PC-9 (cell line): ENCODE measurements at regions not wholly inside any gene's neighbourhood (a gene's known extent, or its start where the extent isn't known, plus 50 kb on each side); places are given as distances from the start of the nearest gene placed in this dataset.

Experiments used
- BruUV-seq: library from RNA; stranded (reverse); fragments of 400-500 nt; replicated peaks from 2 replicates; lab custom pipeline; 2021; lab: Mats Ljungman, UMichigan
- CTCF ChIA-PET: fragments of 300-600 bp; sonication (Branson Sonifier 250); formaldehyde crosslinking; loops from one replicate; lab custom pipeline; 2022; ENCODE audit warnings: antibody characterized with exemption; lab: Charles Lee
- POLR2A ChIA-PET: fragments of 300-600 bp; sonication (Branson Sonifier 250); formaldehyde crosslinking; loops from one replicate; lab custom pipeline; 2022; ENCODE audit warnings: antibody characterized with exemption; ENCODE audit not compliant: unreplicated experiment; lab: Charles Lee
- DNase-seq, 2 experiments: peaks; one replicate each; pipeline versions ENCODE4 v3.0.0 to v3.0.0-alpha.2; 2015 to 2022; ENCODE audit warnings: mixed read lengths in 1 of 2
- H2AFZ ChIP-seq: fragments of 200-600 bp; sonication (generic); 2 replicates; pipeline ENCODE4 v1.8.1; 2017; ENCODE audit warnings: antibody characterized with exemption
- H3F3A ChIP-seq: fragments of 200-600 bp; sonication (generic); 2 replicates; pipeline ENCODE4 v1.8.1; 2017; ENCODE audit warnings: antibody characterized with exemption, mild to moderate bottlenecking, low read depth; ENCODE audit not compliant: insufficient read depth
- H3K27ac ChIP-seq: fragments of 200-600 bp; sonication (generic); 2 replicates; pipeline ENCODE4 v1.6.1; 2016; ENCODE audit warnings: mixed run types
- H3K27me3 ChIP-seq: fragments of 200-600 bp; sonication (generic); 2 replicates; pipeline ENCODE4 v1.6.1; 2016; ENCODE audit warnings: low read depth, mixed run types; ENCODE audit not compliant: insufficient read depth
- H3K36me3 ChIP-seq: fragments of 200-600 bp; sonication (generic); 2 replicates; pipeline ENCODE4 v1.6.1; 2016; ENCODE audit warnings: low read depth, mixed run types
- H3K4me1 ChIP-seq: fragments of 200-600 bp; sonication (generic); replicated peaks from 2 replicates; pipeline ENCODE4 v1.6.1; 2016; ENCODE audit warnings: mixed run types; ENCODE audit not compliant: insufficient read depth
- H3K4me2 ChIP-seq: fragments of 200-600 bp; sonication (generic); 2 replicates; pipeline ENCODE4 v1.6.1; 2017; ENCODE audit warnings: mixed run types
- H3K4me3 ChIP-seq: fragments of 200-600 bp; sonication (generic); 2 replicates; pipeline ENCODE4 v1.6.1; 2016; ENCODE audit warnings: mixed run types
- H3K79me2 ChIP-seq: fragments of 200-600 bp; sonication (generic); 2 replicates; pipeline ENCODE4 v1.6.1; 2017; ENCODE audit warnings: low read depth, mixed run types
- H3K9me2 ChIP-seq: fragments of 200-600 bp; sonication (generic); 2 replicates; pipeline ENCODE4 v1.8.1; 2017; ENCODE audit warnings: mild to moderate bottlenecking; ENCODE audit not compliant: insufficient read depth
- H3K9me3 ChIP-seq: fragments of 200-600 bp; sonication (generic); 2 replicates; pipeline ENCODE4 v1.8.1; 2016; ENCODE audit warnings: low read depth; ENCODE audit not compliant: insufficient read depth
- H4K20me1 ChIP-seq: fragments of 200-600 bp; sonication (generic); 2 replicates; pipeline ENCODE4 v1.8.1; 2017; ENCODE audit not compliant: insufficient read depth
- EZH2 ChIP-seq: fragments of 200-600 bp; sonication (generic); IDR thresholded peaks from 2 replicates; pipeline ENCODE4 v1.8.0; 2017; ENCODE audit warnings: antibody characterized with exemption, low read depth
- intact Hi-C: fragments of 100-400 bp; cut with micrococcal nuclease; formaldehyde crosslinking; loops from one replicate; pipeline ENCODE4 v1.10.0; 2022; ENCODE audit not compliant: unreplicated experiment
- TF ChIP-seq, protein P1 (sequence below): fragments of 200-600 bp; sonication (generic); conservative IDR thresholded peaks from 2 replicates; pipeline ENCODE4 v1.6.1; 2017; ENCODE audit warnings: mixed run types, antibody characterized with exemption, mild to moderate bottlenecking, moderate library complexity

DNA sequence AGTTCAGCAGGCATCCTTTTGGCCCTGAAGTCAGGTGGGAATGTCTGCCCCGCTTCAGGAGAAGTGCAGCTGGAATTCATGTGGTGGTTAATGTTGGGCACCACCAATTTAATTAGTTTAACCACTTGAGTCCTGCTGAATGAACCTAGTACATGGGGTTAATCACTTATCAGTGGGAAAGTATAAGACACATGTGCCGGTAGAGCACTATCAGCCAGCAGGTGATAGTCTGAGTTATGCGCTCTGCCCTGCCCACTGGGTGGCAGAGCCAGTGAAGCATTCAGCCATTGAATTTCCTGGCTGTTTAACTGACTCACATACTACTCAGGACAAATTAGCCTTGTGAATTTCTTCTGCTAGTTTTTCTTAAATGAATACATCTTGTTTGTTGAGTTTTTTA is 789.7 kb upstream of the PRR20A start:
- BruUV-seq = no TSS peak
- H3K4me3 ChIP-seq = no peak overlapping the region
- H3K27ac ChIP-seq = no peak overlapping the region
- H3K79me2 ChIP-seq = no peaks in the 10 kb centered on the region
- no peak overlapping the region for H3K4me2 ChIP-seq
- ChIA-PET POLR2A (no interaction called here), CTCF (no interaction called here)
- H3K36me3 ChIP-seq = no peaks in the 10 kb centered on the region
- no peaks in the 10 kb centered on the region for H3K4me1 ChIP-seq
- H2AFZ ChIP-seq = no peak overlapping the region
- no peaks in the 10 kb centered on the region for H3K9me3 ChIP-seq
- H4K20me1 ChIP-seq = no peaks in the 10 kb centered on the region
- intact Hi-C loops = no loop called here
- no peaks in the 10 kb centered on the region for H3F3A ChIP-seq
- no peak for DNase-seq
- H3K9me2 ChIP-seq = no peaks in the 10 kb centered on the region
- no peaks in the 10 kb centered on the region for H3K27me3 ChIP-seq
- TF ChIP-seq EZH2 = no peak
- TF ChIP-seq, protein P1, sequence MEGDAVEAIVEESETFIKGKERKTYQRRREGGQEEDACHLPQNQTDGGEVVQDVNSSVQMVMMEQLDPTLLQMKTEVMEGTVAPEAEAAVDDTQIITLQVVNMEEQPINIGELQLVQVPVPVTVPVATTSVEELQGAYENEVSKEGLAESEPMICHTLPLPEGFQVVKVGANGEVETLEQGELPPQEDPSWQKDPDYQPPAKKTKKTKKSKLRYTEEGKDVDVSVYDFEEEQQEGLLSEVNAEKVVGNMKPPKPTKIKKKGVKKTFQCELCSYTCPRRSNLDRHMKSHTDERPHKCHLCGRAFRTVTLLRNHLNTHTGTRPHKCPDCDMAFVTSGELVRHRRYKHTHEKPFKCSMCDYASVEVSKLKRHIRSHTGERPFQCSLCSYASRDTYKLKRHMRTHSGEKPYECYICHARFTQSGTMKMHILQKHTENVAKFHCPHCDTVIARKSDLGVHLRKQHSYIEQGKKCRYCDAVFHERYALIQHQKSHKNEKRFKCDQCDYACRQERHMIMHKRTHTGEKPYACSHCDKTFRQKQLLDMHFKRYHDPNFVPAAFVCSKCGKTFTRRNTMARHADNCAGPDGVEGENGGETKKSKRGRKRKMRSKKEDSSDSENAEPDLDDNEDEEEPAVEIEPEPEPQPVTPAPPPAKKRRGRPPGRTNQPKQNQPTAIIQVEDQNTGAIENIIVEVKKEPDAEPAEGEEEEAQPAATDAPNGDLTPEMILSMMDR = no peak

DNA sequence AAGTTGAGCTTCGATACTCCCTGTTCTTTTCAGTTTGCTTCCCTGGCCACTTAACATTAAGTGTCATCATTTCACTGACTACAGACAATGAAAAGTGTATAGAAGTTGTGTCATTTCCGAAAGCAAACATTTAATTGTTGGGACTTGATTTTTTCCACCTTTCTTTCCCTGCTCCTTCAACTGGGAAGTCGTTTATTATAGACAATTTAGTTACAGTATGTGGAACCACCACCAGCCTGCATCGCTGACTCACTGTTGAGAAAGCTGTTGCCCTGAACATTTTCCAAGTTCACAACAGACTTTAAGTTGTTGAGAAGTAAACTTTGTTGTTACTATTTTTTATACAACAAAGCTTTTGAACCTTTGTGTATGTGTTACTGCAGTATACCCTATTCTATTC is 788.4 kb upstream of the PRR20A start:
- H3K79me2 ChIP-seq = no peaks in the 10 kb centered on the region
- TF ChIP-seq, protein P1 = no peak
- TF ChIP-seq EZH2 = no peak
- no peak for DNase-seq
- no peak overlapping the region for H3K4me3 ChIP-seq
- no peaks in the 10 kb centered on the region for H4K20me1 ChIP-seq
- no peak overlapping the region for H3K27ac ChIP-seq
- no peaks in the 10 kb centered on the region for H3K4me1 ChIP-seq
- no peaks in the 10 kb centered on the region for H3K9me3 ChIP-seq
- BruUV-seq = no TSS peak
- H3K27me3 ChIP-seq = no peaks in the 10 kb centered on the region
- ChIA-PET CTCF (no interaction called here), POLR2A (no interaction called here)
- H3K9me2 ChIP-seq = no peaks in the 10 kb centered on the region
- intact Hi-C loops = no loop called here
- no peaks in the 10 kb centered on the region for H3F3A ChIP-seq
- 0 out of 2 replicates have a peak overlapping the region, but pooled peaks have one; percentile 33 for H2AFZ ChIP-seq
- H3K4me2 ChIP-seq = no peak overlapping the region
- H3K36me3 ChIP-seq = no peaks in the 10 kb centered on the region

DNA sequence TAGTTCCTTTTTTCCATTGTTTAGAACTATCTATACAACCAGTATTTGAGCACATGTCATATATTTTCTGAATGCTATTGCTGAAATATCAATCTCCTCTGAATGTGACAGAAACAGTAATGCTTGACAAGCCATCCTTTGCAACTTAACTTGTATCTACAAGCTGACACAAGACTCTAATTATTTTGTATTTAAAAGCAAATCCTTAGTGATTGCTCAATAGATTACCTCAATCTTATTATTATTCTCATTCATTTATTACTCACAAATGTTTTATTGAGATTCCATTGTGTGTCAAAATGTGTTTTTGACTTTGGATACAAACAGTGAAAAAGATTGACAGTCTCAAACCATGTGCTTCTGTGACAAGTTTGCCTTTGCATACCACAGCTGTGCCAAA is 787.8 kb upstream of the PRR20A start:
- no peak for TF ChIP-seq EZH2
- TF ChIP-seq, protein P1 = no peak

More for the DNA sequence above, 787.8 kb upstream of the PRR20A start:
- no peaks in the 10 kb centered on the region for H3K79me2 ChIP-seq
- no peak overlapping the region for H2AFZ ChIP-seq
- intact Hi-C loops = no loop called here
- H3K4me1 ChIP-seq = no peaks in the 10 kb centered on the region
- H3K4me2 ChIP-seq = no peak overlapping the region
- H4K20me1 ChIP-seq = no peaks in the 10 kb centered on the region
- H3K9me2 ChIP-seq = no peaks in the 10 kb centered on the region
- no peak overlapping the region for H3K4me3 ChIP-seq
- no peaks in the 10 kb centered on the region for H3K27me3 ChIP-seq
- CTCF ChIA-PET = no interaction called here
- POLR2A ChIA-PET = no interaction called here
- no peak for DNase-seq
- no peaks in the 10 kb centered on the region for H3K36me3 ChIP-seq
- H3F3A ChIP-seq = no peaks in the 10 kb centered on the region
- no peak overlapping the region for H3K27ac ChIP-seq
- no TSS peak for BruUV-seq
- H3K9me3 ChIP-seq = no peaks in the 10 kb centered on the region
